ENCODE measurements at regions not wholly inside any gene's neighbourhood (a gene's known extent, or its start where the extent isn't known, plus 50 kb on each side); places are given as distances from the start of the nearest gene placed in this dataset.

- no peak overlapping the region for H3K4ac ChIP-seq (replicated peaks; ENCODE audit: insufficient read length, low read depth, low read length)
- H3K79me1 ChIP-seq (ENCODE audit: low read depth, low read length) = no peaks in the 10 kb centered on the region
- H4K5ac ChIP-seq (ENCODE audit: insufficient read length, low read depth, low read length) = no peak overlapping the region
- no peaks in the 10 kb centered on the region for H3K9me3 ChIP-seq (ENCODE audit: insufficient read depth in 2 of 2, low read depth in 1 of 2, low read length in 1 of 2)
- no peaks in the 10 kb centered on the region for H3K4me1 ChIP-seq (replicated peaks in 1 of 4; ENCODE audit: control insufficient read depth in 3 of 4, insufficient read depth in 4 of 4, low read length in 3 of 4)
- H4K20me1 ChIP-seq (replicated peaks in 1 of 2; ENCODE audit: control insufficient read depth in 1 of 2, insufficient read depth in 2 of 2, low read length in 2 of 2) = no peaks in the 10 kb centered on the region
- H3K23ac ChIP-seq (ENCODE audit: insufficient read length) = no peak overlapping the region
- DNase-seq (ENCODE audit: low read depth in 1 of 2, low spot score in 2 of 2) (no peak), FAIRE-seq (no peak)
- no peak overlapping the region for H4K8ac ChIP-seq (ENCODE audit: extremely low read depth, insufficient read depth, low read length)
- no peak overlapping the region for H2BK20ac ChIP-seq (ENCODE audit: low read length)
- H3K14ac ChIP-seq (ENCODE audit: insufficient read length) = no peak overlapping the region
- no peak overlapping the region for H2BK15ac ChIP-seq (ENCODE audit: low read length)
- no peak overlapping the region for H3K18ac ChIP-seq (ENCODE audit: extremely low read depth, low read length)
- no peak overlapping the region for H2BK5ac ChIP-seq (ENCODE audit: low read depth, low read length)
- no peaks in the 10 kb centered on the region for H3K79me2 ChIP-seq (ENCODE audit: control insufficient read depth in 1 of 2, insufficient read depth in 2 of 2, low read length in 2 of 2)
- no peak overlapping the region for H2BK120ac ChIP-seq (replicated peaks; ENCODE audit: low read depth, low read length)
- H3K27ac ChIP-seq (ENCODE audit: low read depth, low read length) = no peak overlapping the region
- no peak overlapping the region for H3K56ac ChIP-seq (replicated peaks; ENCODE audit: insufficient read length, low read depth, low read length)
- no peak overlapping the region for H4K91ac ChIP-seq (replicated peaks; ENCODE audit: insufficient read length, low read length)
- POLR2A ChIA-PET (ENCODE audit: partially characterized antibody) = no interaction called here
- H2AK5ac ChIP-seq (ENCODE audit: low read depth, low read length) = no peak overlapping the region
- no peak overlapping the region for H2BK12ac ChIP-seq (ENCODE audit: low read depth, low read length)
- no peaks in the 10 kb centered on the region for H3K27me3 ChIP-seq (replicated peaks in 1 of 4; ENCODE audit: control insufficient read depth in 3 of 4, extremely low read depth in 1 of 4, insufficient read depth in 3 of 4, low read length in 3 of 4)
- H3K4me2 ChIP-seq (ENCODE audit: insufficient read depth in 1 of 2, low read depth in 2 of 2, low read length in 2 of 2) = no peak overlapping the region
- no peak overlapping the region for H3K9ac ChIP-seq (replicated peaks in 1 of 4; ENCODE audit: extremely low read depth in 1 of 4, low read depth in 3 of 4, low read length in 3 of 4)
- H3K4me3 ChIP-seq (ENCODE audit: extremely low read depth in 1 of 4, insufficient read depth in 2 of 4, low read depth in 3 of 4, low read length in 4 of 4) = no peak overlapping the region
- H3K36me3 ChIP-seq (ENCODE audit: control insufficient read depth in 2 of 4, insufficient read depth in 4 of 4, low read length in 3 of 4) = no peaks in the 10 kb centered on the region
- CTCF ChIA-PET (ENCODE audit: partially characterized antibody) = interaction anchor here (0.7 kb wide), 1 partner anchor 107 kb away, joined by 3 read pairs; no protein-coding TSS in a partner anchor
- TF ChIP-seq GTF2F1 (IDR thresholded peaks at IDR 0.05; ENCODE audit: borderline replicate concordance, low read depth, low read length) (no peak), CEBPB (IDR thresholded peaks at IDR 0.05; ENCODE audit: low read depth, low read length) (no peak), TAF7 (optimal IDR thresholded peaks at IDR 0.05; ENCODE audit: borderline replicate concordance, low read depth, low read length) (no peak), HDAC6 (IDR thresholded peaks at IDR 0.05; ENCODE audit: low read depth, low read length) (no peak), TBP (IDR thresholded peaks at IDR 0.05; ENCODE audit: low read depth, low read length) (no peak), RAD21 (IDR thresholded peaks at IDR 0.05 in 1 of 2, conservative IDR thresholded peaks at IDR 0.05 in 1 of 2; ENCODE audit: low read depth in 2 of 2, low read length in 2 of 2) (no peak), SUZ12 (IDR thresholded peaks at IDR 0.05; ENCODE audit: low read length) (no peak), MAX (IDR thresholded peaks at IDR 0.05) (no peak), NRF1 (IDR thresholded peaks at IDR 0.05; ENCODE audit: low read depth, low read length) (no peak)
- TF ChIP-seq, protein P1, sequence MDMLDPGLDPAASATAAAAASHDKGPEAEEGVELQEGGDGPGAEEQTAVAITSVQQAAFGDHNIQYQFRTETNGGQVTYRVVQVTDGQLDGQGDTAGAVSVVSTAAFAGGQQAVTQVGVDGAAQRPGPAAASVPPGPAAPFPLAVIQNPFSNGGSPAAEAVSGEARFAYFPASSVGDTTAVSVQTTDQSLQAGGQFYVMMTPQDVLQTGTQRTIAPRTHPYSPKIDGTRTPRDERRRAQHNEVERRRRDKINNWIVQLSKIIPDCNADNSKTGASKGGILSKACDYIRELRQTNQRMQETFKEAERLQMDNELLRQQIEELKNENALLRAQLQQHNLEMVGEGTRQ (IDR thresholded peaks at IDR 0.05; ENCODE audit: low read length) = no peak
- H3K23me2 ChIP-seq (ENCODE audit: low read depth, low read length) = no peaks in the 10 kb centered on the region
- no peak overlapping the region for H2AFZ ChIP-seq (ENCODE audit: low read length)
- WGBS, 2 experiments (ENCODE audit: extremely low coverage in 1 of 2, insufficient coverage in 1 of 2, insufficient read length in 1 of 2, insufficient replicate concordance in 2 of 2, low coverage in 1 of 2, low lambda C conversion rate in 2 of 2, missing lambda C conversion rate in 1 of 2) = 66 to 100% methylated on average over 1 to 4 of the region's 4 CpGs
Observed at GRCh38 chr3:116870379-116870778, 160.8 kb downstream of the TUSC7 start.
